Uterus (tissue), 3 donors: ENCODE measurements at regions not wholly inside any gene's neighbourhood (a gene's known extent, or its start where the extent isn't known, plus 50 kb on each side); places are given as distances from the start of the nearest gene placed in this dataset.

Source experiments
- DNase-seq, 2 donors: peaks; one replicate each; pipeline ENCODE4 v3.0.0-alpha.2; 2019 to 2020
- H3K27ac ChIP-seq, 2 donors: fragments of 200-600 bp; sonication (generic); 1 replicate in 1 of 2; 2 replicates in 1 of 2; pipeline ENCODE4 v1.5.1; 2016 to 2018
- H3K27me3 ChIP-seq, 2 donors: fragments of 200-600 bp; sonication (generic); one replicate each; pipeline ENCODE4 v1.5.1; 2018 to 2019; ENCODE audit warnings: control low read depth in 1 of 2
- H3K36me3 ChIP-seq, 2 donors: fragments of 200-600 bp; sonication (generic); one replicate each; pipeline ENCODE4 v1.5.1; 2019; ENCODE audit warnings: control low read depth in 1 of 2
- H3K4me1 ChIP-seq, 2 donors: fragments of 200-600 bp; sonication (generic); one replicate each; pipeline ENCODE4 v1.5.1; 2018 to 2019; ENCODE audit warnings: control low read depth in 1 of 2
- H3K4me3 ChIP-seq, 2 donors: fragments of 200-600 bp; sonication (generic); 1 replicate in 1 of 2; 2 replicates in 1 of 2; pipeline ENCODE4 v1.5.1; 2018 to 2019; ENCODE audit warnings: mild to moderate bottlenecking in 1 of 2
- H3K9me3 ChIP-seq, 2 donors: fragments of 200-600 bp; sonication (generic); one replicate each; pipeline ENCODE4 v1.5.1; 2019; ENCODE audit warnings: control low read depth in 1 of 2
- POLR2A ChIP-seq, 2 donors: fragments of 450-650 bp; IDR thresholded peaks; one replicate each; pipeline ENCODE4 v1.6.1; 2016; ENCODE audit warnings: antibody characterized with exemption in 2 of 2, mild to moderate bottlenecking in 1 of 2, moderate library complexity in 1 of 2
- intact Hi-C: fragments of 100-400 bp; cut with DNase I; formaldehyde crosslinking; loops from one replicate; pipeline ENCODE4 v1.15.1; 2023; ENCODE audit warnings: low total_unique reads
- TF ChIP-seq, protein P1 (sequence below), 4 experiments: fragments of 200-600 bp in 2 of 4; fragments of 450-650 bp in 2 of 4; sonication (generic) in 2 of 4; IDR thresholded peaks; one replicate each; pipeline ENCODE4 v1.5.1; 2016 to 2019; ENCODE audit warnings: antibody characterized with exemption in 4 of 4, mild to moderate bottlenecking in 2 of 4, moderate library complexity in 1 of 4
- donor health status: DM: yes; HTN: yes; CAD: no.

DNA sequence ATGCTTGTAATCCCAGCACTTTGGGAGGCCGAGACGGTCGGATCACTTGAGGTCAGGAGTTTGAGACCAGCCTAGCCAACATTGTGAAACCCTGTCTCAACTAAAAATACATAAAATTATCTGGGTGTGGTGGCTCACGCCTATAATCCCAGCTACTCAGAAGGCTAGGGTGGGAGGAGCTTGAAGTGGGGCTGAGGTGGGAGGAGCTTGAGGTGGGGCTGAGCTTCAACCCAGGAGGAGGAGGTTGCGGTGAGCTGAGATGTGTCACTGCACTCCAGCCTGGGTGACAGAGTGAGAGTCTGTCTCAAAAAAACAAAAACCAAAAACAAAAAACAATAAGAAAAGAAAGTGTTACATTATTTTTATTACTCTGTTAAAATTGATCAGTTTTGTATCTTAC lies 1164.4 kb upstream of the IGFBP7 start:
- H3K4me1 ChIP-seq = no peaks in the 10 kb centered on the region
- TF ChIP-seq POLR2A (IDR thresholded peaks at IDR 0.05) = no peak
- TF ChIP-seq, protein P1, sequence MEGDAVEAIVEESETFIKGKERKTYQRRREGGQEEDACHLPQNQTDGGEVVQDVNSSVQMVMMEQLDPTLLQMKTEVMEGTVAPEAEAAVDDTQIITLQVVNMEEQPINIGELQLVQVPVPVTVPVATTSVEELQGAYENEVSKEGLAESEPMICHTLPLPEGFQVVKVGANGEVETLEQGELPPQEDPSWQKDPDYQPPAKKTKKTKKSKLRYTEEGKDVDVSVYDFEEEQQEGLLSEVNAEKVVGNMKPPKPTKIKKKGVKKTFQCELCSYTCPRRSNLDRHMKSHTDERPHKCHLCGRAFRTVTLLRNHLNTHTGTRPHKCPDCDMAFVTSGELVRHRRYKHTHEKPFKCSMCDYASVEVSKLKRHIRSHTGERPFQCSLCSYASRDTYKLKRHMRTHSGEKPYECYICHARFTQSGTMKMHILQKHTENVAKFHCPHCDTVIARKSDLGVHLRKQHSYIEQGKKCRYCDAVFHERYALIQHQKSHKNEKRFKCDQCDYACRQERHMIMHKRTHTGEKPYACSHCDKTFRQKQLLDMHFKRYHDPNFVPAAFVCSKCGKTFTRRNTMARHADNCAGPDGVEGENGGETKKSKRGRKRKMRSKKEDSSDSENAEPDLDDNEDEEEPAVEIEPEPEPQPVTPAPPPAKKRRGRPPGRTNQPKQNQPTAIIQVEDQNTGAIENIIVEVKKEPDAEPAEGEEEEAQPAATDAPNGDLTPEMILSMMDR (IDR thresholded peaks at IDR 0.05) = no peak
- no peak for DNase-seq
- intact Hi-C loops = no loop called here
- no peaks in the 10 kb centered on the region for H3K36me3 ChIP-seq
- H3K27ac ChIP-seq = no peak overlapping the region
- H3K9me3 ChIP-seq = no peaks in the 10 kb centered on the region
- H3K4me3 ChIP-seq = no peak overlapping the region
- H3K27me3 ChIP-seq = peaks cover 0 to 4% of the 10 kb centered on the region in 2 donors

GRCh38 chr4:58272311-58272710 lies 1162.1 kb upstream of the IGFBP7 start:
- Histone ChIP-seq H3K27me3 (peaks cover 0 to 4% of the 10 kb centered on the region in 2 donors), H3K4me3 (no peak overlapping the region), H3K27ac (no peak overlapping the region), H3K4me1 (no peaks in the 10 kb centered on the region), H3K9me3 (no peaks in the 10 kb centered on the region), H3K36me3 (no peaks in the 10 kb centered on the region)
- intact Hi-C loops = no loop called here
- TF ChIP-seq, protein P1 (IDR thresholded peaks at IDR 0.05) = no peak
- no peak for TF ChIP-seq POLR2A (IDR thresholded peaks at IDR 0.05)
- no peak for DNase-seq

DNA sequence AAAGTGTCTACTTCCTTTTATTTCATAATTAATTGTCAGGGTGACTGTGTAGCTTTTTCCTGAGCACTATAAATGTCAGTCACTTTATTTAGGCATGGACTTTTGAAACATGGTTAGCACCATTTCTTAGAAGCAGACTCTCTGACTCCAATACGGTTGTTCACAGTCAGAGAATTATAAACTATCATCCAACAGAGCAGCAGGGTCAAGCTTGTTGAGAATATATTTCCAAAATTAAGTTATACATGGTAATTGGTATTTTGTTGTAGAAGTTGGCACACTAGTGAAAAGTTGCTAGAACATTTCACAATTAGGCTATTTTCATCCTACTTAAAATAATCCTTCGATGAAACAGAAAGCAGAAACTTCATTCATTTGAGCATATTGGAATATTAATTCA lies 1155.5 kb upstream of the IGFBP7 start:
- Histone ChIP-seq H3K27ac (no peak overlapping the region), H3K9me3 (no peaks in the 10 kb centered on the region), H3K27me3 (no peaks in the 10 kb centered on the region), H3K4me1 (no peaks in the 10 kb centered on the region), H3K36me3 (no peaks in the 10 kb centered on the region), H3K4me3 (no peak overlapping the region)
- intact Hi-C loops = no loop called here
- TF ChIP-seq, protein P1 (IDR thresholded peaks at IDR 0.05) = no peak
- no peak for DNase-seq

- no peaks in the 10 kb centered on the region for H3K36me3 ChIP-seq
- TF ChIP-seq POLR2A (IDR thresholded peaks at IDR 0.05) = no peak
- TF ChIP-seq, protein P1 (IDR thresholded peaks at IDR 0.05) = no peak
- no peak overlapping the region for H3K4me3 ChIP-seq
- intact Hi-C loops = no loop called here
- DNase-seq = no peak
- H3K4me1 ChIP-seq = no peaks in the 10 kb centered on the region
- no peaks in the 10 kb centered on the region for H3K9me3 ChIP-seq
- H3K27me3 ChIP-seq = no peaks in the 10 kb centered on the region
- H3K27ac ChIP-seq = no peak overlapping the region
These were observed 1151.3 kb upstream of the IGFBP7 start for GRCh38 chr4:58261526-58261925.

DNA sequence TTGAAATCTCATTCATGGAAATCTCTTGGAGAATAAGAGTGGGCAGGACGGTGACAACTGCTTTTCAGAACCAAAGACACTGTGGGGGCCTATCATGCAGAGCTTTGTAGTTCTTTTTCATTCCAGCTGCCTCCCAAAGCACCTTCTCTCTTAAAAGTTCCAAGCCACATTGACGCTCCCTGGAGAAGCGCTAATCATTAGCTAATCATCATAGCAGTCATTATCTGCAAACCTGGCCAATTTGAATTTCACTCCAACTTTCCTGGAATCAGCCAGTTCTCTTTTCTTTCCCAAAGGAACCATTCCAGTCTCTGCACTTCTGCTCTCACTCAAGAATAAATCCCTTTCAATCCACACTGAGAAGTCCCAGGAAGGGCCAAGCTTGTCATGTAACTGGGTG lies 1144.1 kb upstream of the IGFBP7 start:
- H3K27me3 ChIP-seq = no peaks in the 10 kb centered on the region
- intact Hi-C loops = no loop called here
- DNase-seq = no peak
- H3K4me3 ChIP-seq = no peak overlapping the region
- no peak overlapping the region for H3K27ac ChIP-seq
- no peaks in the 10 kb centered on the region for H3K9me3 ChIP-seq
- no peaks in the 10 kb centered on the region for H3K4me1 ChIP-seq
- TF ChIP-seq, protein P1 (IDR thresholded peaks at IDR 0.05) = no peak
- no peak for TF ChIP-seq POLR2A (IDR thresholded peaks at IDR 0.05)
- H3K36me3 ChIP-seq = no peaks in the 10 kb centered on the region
